COLO829 (cell line): ENCODE measurements at regions not wholly inside any gene's neighbourhood (a gene's known extent, or its start where the extent isn't known, plus 50 kb on each side); places are given as distances from the start of the nearest gene placed in this dataset.
"Not testable (repeated sequence)": the region's sequence is repeated elsewhere in the genome, so short reads cannot be mapped to it uniquely, and the experiment has no call there.

Source experiments
- DNase-seq: peaks from one replicate; pipeline ENCODE4 v3.0.0; 2012; ENCODE audit warnings: low spot score

- DNase-seq: no peak
These were observed 510.2 kb downstream of the JRKL start for GRCh38 chr11:96899971-96900370.

GRCh38 chr11:96905143-96905542, 515.3 kb downstream of the JRKL start:
- no peak for DNase-seq

- DNase-seq: no peak
These were observed 515.9 kb downstream of the JRKL start for GRCh38 chr11:96905663-96906062.

GRCh38 chr11:96906476-96906875, 516.7 kb downstream of the JRKL start:
- DNase-seq: no peak

- DNase-seq: no peak
These were observed 536.0 kb downstream of the JRKL start for GRCh38 chr11:96925862-96926261.

GRCh38 chr11:96940227-96940626, 550.4 kb downstream of the JRKL start:
- DNase-seq: no peak

GRCh38 chr11:96942855-96943254, 553.0 kb downstream of the JRKL start:
- no peak for DNase-seq

- DNase-seq: no peak
These were observed 554.2 kb downstream of the JRKL start for GRCh38 chr11:96943970-96944369.

GRCh38 chr11:96948066-96948465, 558.3 kb downstream of the JRKL start:
- no peak for DNase-seq

- no peak for DNase-seq
These were observed 559.7 kb downstream of the JRKL start for GRCh38 chr11:96949464-96949863.

GRCh38 chr11:96954587-96955242, 564.9 kb downstream of the JRKL start:
- no peak for DNase-seq

- no peak for DNase-seq
These were observed 570.7 kb downstream of the JRKL start for GRCh38 chr11:96960476-96960875.

GRCh38 chr11:96960926-96961325, 571.1 kb downstream of the JRKL start:
- no peak for DNase-seq

GRCh38 chr11:96961931-96962330, 572.1 kb downstream of the JRKL start:
- no peak for DNase-seq

GRCh38 chr11:96963375-96963774, 573.6 kb downstream of the JRKL start:
- DNase-seq: no peak

GRCh38 chr11:96964661-96965060, 574.8 kb downstream of the JRKL start:
- DNase-seq: no peak

GRCh38 chr11:96967616-96968015, 577.8 kb downstream of the JRKL start:
- no peak for DNase-seq

GRCh38 chr11:96969251-96969650, 579.4 kb downstream of the JRKL start:
- no peak for DNase-seq

- no peak for DNase-seq
These were observed 588.9 kb downstream of the JRKL start for GRCh38 chr11:96978751-96979150.

- DNase-seq: no peak
These were observed 596.7 kb downstream of the JRKL start for GRCh38 chr11:96986516-96986915.

GRCh38 chr11:96990914-96991313, 601.1 kb downstream of the JRKL start:
- DNase-seq: no peak

GRCh38 chr11:97000481-97000880, 610.7 kb downstream of the JRKL start:
- DNase-seq: no peak

GRCh38 chr11:97007283-97007682, 617.5 kb downstream of the JRKL start:
- DNase-seq: no peak

- no peak for DNase-seq
These were observed 619.8 kb downstream of the JRKL start for GRCh38 chr11:97009613-97010012.

GRCh38 chr11:97010997-97011396, 621.2 kb downstream of the JRKL start:
- not testable (repeated sequence) for DNase-seq
